ENCODE measurements at regions not wholly inside any gene's neighbourhood (a gene's known extent, or its start where the extent isn't known, plus 50 kb on each side); places are given as distances from the start of the nearest gene placed in this dataset.

GRCh38 chr3:56970461-56970879 lies 90.0 kb upstream of the SPATA12 start:
- CTCF ChIA-PET, result interaction anchor here (0.9 kb wide), 1 partner anchor 267 kb away, joined by 8 read pairs; no protein-coding TSS in a partner anchor
- H3K4me2 ChIP-seq, result no peak overlapping the region
- H3K36me3 ChIP-seq (ENCODE audit: low read depth), result no peaks in the 10 kb centered on the region
- TF ChIP-seq EZH2 (IDR thresholded peaks at IDR 0.05; ENCODE audit: low read depth), result no peak
- no peak for TF ChIP-seq CTCF (conservative IDR thresholded peaks at IDR 0.05)
- no peaks in the 10 kb centered on the region for H3K9me3 ChIP-seq (ENCODE audit: insufficient read depth, low read depth)
- H3K79me2 ChIP-seq (ENCODE audit: low read depth), result no peaks in the 10 kb centered on the region
- intact Hi-C loops (cut with micrococcal nuclease; ENCODE audit: unreplicated experiment), result no loop called here
- H3F3A ChIP-seq (ENCODE audit: insufficient read depth, low read depth), result no peaks in the 10 kb centered on the region; the same call in 1 of the 2 replicates
- no peak for DNase-seq
- H3K27ac ChIP-seq, result no peak overlapping the region
- no peak overlapping the region for H2AFZ ChIP-seq
- H3K9me2 ChIP-seq (ENCODE audit: insufficient read depth), result no peaks in the 10 kb centered on the region
- BruUV-seq (replicated peaks), result no TSS peak
- no peaks in the 10 kb centered on the region for H3K27me3 ChIP-seq (ENCODE audit: insufficient read depth, low read depth)
- no peak overlapping the region for H3K4me3 ChIP-seq
- H3K4me1 ChIP-seq (replicated peaks; ENCODE audit: insufficient read depth), result no peaks in the 10 kb centered on the region
- no peaks in the 10 kb centered on the region for H4K20me1 ChIP-seq (ENCODE audit: insufficient read depth)
- POLR2A ChIA-PET (ENCODE audit: unreplicated experiment), result no interaction called here

GRCh38 chr3:56969851-56970250 lies 90.6 kb upstream of the SPATA12 start:
- Histone ChIP-seq H4K20me1 (ENCODE audit: insufficient read depth) (no peaks in the 10 kb centered on the region), H3K36me3 (ENCODE audit: low read depth) (no peaks in the 10 kb centered on the region), H3F3A (ENCODE audit: insufficient read depth, low read depth) (no peaks in the 10 kb centered on the region; the same call in 1 of the 2 replicates), H3K9me2 (ENCODE audit: insufficient read depth) (no peaks in the 10 kb centered on the region), H2AFZ (no peak overlapping the region), H3K27ac (no peak overlapping the region), H3K79me2 (ENCODE audit: low read depth) (no peaks in the 10 kb centered on the region), H3K4me2 (no peak overlapping the region), H3K4me1 (replicated peaks; ENCODE audit: insufficient read depth) (no peaks in the 10 kb centered on the region), H3K27me3 (ENCODE audit: insufficient read depth, low read depth) (no peaks in the 10 kb centered on the region), H3K9me3 (ENCODE audit: insufficient read depth, low read depth) (no peaks in the 10 kb centered on the region), H3K4me3 (no peak overlapping the region)
- ChIA-PET POLR2A (ENCODE audit: unreplicated experiment) (no interaction called here), CTCF (interaction anchor here (0.9 kb wide), 1 partner anchor 266 kb away, joined by 8 read pairs; no protein-coding TSS in a partner anchor)
- BruUV-seq (replicated peaks), result no TSS peak
- TF ChIP-seq CTCF (conservative IDR thresholded peaks at IDR 0.05) (no peak), EZH2 (IDR thresholded peaks at IDR 0.05; ENCODE audit: low read depth) (no peak)
- no peak for DNase-seq
- intact Hi-C loops (cut with micrococcal nuclease; ENCODE audit: unreplicated experiment), result no loop called here

GRCh38 chr3:56966509-56966908 lies 94.0 kb upstream of the SPATA12 start:
- Histone ChIP-seq H3K4me3 (no peak overlapping the region), H3K4me1 (replicated peaks; ENCODE audit: insufficient read depth) (no peaks in the 10 kb centered on the region), H2AFZ (no peak overlapping the region), H3F3A (ENCODE audit: insufficient read depth, low read depth) (no peaks in the 10 kb centered on the region; the same call in 1 of the 2 replicates), H3K27ac (no peak overlapping the region), H3K9me3 (ENCODE audit: insufficient read depth, low read depth) (no peaks in the 10 kb centered on the region), H4K20me1 (ENCODE audit: insufficient read depth) (no peaks in the 10 kb centered on the region; the same call in 1 of the 2 replicates), H3K4me2 (no peak overlapping the region), H3K9me2 (ENCODE audit: insufficient read depth) (no peaks in the 10 kb centered on the region), H3K27me3 (ENCODE audit: insufficient read depth, low read depth) (no peaks in the 10 kb centered on the region), H3K79me2 (ENCODE audit: low read depth) (no peaks in the 10 kb centered on the region), H3K36me3 (ENCODE audit: low read depth) (no peaks in the 10 kb centered on the region)
- intact Hi-C loops (cut with micrococcal nuclease; ENCODE audit: unreplicated experiment), result no loop called here
- TF ChIP-seq CTCF (conservative IDR thresholded peaks at IDR 0.05) (no peak), EZH2 (IDR thresholded peaks at IDR 0.05; ENCODE audit: low read depth) (no peak)
- POLR2A ChIA-PET (ENCODE audit: unreplicated experiment), result no interaction called here
- DNase-seq, result no peak
- CTCF ChIA-PET, result no interaction called here
- no TSS peak for BruUV-seq (replicated peaks)
